CD4-positive, alpha-beta T cell treated with Interleukin-6 for 4 hours (primary cell): ENCODE measurements at regions not wholly inside any gene's neighbourhood (a gene's known extent, or its start where the extent isn't known, plus 50 kb on each side); places are given as distances from the start of the nearest gene placed in this dataset.

ENCODE experiments used
- DNase-seq: peaks from one replicate; pipeline ENCODE4 v3.0.0-alpha.2; 2020; ENCODE audit warnings: mixed read lengths

DNA sequence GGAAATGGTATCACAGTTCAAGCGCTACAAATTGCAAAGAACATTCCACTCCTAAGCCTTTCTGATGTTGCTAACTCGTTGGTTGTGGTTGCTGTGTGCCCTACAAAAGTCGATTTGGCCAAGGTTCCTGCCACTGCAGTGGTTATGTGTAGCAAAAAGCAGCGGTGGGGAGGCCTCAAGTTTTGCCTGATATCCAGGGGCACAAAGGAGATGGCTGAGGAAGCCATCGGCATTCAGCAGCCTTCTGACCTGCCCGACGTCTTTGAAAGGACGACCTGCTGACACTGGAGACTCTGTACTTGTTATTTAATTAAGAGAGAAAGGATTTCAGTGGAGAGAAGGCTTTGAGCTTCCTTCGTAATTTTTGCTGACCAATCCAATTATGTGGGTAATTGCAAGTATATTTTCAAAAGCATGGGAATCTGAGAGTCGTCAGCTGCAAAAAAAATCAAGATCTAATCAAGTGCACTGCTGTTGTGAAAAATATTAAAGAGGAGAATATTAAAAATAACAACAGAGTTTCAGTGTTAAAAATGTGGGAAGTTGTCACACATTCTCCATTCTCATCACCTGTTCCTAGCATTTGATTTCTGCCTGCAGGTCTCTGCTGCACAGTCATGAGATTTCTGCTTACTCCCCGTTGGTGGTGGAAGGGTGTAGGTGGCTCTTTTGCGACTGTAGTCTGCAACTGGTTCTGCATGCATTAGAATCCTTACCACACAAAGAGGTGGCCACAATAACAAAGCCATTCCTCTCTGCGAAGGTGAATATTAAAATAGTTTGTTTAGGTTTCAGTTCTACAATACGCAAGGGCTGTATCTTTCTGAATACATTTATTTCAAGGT lies 319.2 kb downstream of the IRX2 start:
- no peak for DNase-seq

DNA sequence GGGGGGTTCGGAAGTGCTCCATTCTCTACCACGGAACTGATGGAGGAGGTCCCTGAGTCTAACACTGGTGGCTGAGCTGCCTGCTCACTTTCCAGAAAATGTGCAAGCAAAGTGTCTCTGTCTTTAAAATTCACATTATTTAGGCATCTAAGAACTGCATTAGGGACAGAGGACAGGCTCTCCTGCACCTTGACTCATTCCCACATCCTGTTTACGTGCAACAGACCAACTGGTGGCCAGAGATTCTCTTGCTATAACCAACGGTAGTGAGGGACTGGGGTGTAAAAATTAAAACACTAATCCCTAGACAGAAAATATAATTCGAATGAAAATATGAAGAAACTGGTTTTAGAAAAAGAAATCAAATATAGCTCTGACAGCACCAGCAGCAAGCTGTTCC lies 320.9 kb downstream of the IRX2 start:
- no peak for DNase-seq

DNA sequence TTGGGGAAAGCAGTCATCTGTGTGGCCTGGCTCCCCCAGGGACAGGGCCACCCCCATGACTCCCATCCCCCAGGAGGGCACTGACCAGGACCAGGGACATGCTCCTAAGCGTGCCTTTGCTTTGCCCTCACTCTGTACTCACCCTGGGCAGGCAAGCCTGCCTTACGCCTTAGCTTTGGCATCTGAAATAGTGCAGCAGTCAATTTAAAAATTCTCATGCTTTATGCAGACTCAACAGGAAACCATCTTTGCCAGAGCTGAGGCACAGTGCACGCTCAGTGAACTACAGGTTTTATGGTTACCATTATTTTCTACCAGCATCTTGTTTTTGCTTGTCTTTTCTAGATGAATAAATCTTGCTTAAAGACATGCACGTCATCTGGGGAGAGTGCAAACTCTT lies 323.5 kb downstream of the IRX2 start:
- DNase-seq: no peak

DNA sequence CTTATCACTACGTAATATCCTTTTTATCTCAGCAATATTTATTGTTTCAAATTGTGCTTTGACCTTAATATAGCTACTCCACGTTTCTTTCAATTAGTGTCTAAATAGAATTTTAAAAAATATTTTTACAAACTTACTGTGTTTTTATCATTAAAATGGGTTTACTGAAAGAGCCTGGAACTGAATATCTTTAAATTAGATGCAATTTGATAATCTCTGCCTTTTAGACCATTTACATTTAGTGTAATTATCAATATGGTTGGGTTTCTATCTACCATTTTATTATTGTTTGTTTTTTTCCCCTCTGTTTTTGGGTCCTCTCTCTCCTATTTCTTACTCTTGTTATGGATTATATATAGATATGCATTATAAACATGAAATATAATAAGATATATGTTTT lies 327.8 kb downstream of the IRX2 start:
- DNase-seq: no peak

DNA sequence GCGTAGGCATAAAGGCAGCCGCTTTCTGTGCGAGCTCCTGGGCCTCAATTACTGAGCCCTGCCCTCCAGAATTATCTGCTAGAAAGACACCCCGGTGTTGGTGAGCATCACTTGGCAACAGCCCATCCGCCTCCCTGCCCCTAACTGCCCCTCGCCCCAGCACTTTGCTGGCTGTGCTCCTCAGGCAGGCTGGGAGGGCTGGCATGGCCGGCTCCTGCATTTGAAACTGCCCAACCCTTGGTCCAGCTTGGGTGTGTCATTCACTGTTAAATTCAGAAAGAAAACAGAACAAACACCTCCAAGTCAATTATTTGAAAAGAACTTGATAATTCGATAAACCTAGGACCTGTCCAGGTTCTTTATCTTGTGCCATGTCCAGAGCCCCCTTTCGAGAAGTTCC lies 334.2 kb downstream of the IRX2 start:
- DNase-seq: no peak

DNA sequence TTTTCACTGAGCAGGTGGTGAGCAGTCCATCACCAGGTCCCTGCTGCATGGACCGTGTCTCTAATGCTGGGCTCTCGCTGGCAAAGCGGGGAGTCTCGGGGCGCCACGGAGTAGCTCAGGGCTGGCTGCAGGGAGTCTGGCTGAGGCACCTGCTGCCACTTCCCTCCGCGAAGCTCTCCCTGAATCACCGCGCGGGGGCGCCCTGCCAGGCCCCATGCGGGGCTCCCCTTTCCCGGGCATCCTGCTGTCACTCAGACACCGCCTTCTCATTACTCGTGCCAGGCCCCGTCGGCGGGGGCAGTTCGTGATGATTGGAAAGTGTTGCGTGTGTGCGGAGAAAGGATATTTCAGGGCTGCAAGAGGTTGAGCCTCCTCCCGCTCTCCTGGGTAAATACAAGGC lies 335.8 kb downstream of the IRX2 start:
- DNase-seq: no peak

DNA sequence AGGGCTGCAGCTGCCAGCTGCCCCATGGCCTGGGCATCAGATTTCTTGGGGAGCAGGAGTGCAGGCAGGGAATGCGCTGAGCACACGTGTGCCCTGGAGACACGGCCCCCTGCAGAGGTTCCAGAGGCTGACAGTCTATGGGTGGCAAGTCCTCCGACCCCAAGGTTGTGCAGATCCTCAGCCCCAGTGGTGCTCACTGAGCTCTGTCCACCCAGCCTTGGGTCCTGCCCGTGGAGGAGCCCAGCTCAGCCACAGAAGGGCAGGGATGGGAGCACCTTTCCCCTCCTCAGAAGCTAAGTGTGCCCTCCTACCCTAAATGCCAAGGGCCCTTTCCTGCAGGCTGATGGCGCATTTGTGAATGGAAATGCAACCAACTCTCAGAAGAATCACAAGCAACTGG lies 341.0 kb downstream of the IRX2 start:
- DNase-seq: no peak

DNA sequence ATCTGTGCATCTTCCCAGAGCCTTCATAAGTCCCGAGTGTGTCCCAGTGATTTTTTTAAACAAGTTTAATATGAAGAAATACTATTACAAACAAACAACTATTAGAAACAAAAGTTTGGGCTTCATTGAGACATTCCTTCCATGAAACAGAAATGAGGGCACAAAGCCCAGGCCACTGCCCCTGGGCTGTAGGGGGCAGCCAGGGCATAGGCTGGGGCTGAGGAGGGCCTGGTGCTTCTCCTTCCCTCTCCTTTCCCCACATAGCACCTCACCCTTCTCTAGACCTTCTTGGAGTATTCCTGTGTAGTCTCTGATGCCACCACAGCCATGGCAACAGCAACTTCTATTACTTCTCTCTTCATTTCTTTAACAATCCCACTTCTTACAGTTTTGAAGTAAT lies 348.2 kb downstream of the IRX2 start:
- no peak for DNase-seq

DNA sequence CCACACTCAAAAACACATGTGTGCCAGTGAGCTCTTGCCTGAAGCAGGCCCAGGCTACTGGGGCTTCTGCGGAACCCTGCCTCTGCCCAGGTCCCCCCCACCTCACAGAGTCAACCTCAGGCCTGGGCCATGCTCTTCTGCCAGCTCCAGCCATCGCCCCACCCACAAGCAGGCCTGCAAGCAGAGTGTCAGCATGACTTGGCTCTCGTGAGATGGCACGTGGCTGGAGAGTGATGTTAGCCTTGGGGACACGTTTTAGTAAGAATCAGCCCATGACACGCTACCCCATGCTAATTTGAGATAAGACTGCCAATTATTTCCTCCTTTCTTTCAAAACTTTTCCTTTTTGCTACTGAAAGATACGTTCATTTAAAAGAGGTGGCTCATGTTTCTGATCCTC lies 351.7 kb downstream of the IRX2 start:
- no peak for DNase-seq

DNA sequence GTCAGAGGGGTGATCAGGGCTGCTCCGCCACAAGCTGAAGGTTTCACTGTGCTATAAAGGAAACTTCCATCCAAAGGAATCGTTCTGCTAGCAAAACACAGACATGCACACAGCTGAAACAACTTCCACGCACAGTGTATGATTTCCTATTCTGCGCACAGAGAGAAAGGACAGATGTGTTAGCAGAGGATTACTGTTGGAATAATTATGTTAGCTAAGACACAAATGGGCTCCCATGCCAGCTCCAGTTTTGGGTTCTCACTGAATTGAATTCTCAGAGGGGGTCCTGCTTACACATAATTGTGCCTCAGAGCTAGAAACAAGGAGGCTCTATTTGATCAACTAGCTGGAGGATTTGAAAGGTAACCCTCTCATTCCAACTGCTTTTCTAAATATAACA lies 352.4 kb downstream of the IRX2 start:
- no peak for DNase-seq

DNA sequence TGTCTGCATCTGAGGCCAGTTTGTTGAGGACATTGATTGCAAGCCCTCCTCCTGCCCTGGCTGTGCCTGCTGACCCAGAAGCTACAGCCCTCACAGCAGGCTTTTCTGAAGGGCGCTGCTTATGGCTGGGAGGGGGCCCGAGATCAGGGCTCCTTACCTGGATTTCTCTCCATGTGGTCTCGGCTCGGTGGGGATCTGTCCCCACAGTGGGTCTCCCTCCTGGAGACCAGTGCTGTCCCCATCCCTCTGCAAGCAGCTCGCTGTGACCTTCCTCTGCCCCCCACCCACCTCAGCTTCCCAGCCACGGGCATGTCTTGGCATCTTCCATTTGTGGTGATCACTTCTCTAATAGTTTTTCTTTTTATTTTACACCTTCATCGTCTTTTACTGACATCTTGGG lies 357.9 kb downstream of the IRX2 start:
- no peak for DNase-seq

DNA sequence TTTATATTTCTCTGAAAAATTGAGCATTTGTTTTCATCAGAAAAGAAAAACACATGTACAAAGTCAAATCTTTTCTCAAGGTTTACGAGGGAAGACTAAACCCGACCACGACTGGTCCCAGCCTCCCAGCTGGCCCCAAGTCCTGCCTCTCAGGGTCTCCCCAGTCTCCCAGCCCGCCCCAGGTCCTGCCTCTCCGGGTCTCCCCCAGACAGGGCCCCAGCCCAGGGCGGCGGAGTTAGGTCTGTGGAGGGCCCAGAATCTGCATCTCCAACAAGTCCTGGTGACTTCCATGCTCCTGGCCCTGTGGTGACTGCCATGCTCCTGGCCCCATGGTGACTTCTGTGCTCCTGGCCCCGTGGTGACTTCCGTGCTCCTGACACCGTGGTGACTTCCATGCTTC lies 359.9 kb downstream of the IRX2 start:
- no peak for DNase-seq

DNA sequence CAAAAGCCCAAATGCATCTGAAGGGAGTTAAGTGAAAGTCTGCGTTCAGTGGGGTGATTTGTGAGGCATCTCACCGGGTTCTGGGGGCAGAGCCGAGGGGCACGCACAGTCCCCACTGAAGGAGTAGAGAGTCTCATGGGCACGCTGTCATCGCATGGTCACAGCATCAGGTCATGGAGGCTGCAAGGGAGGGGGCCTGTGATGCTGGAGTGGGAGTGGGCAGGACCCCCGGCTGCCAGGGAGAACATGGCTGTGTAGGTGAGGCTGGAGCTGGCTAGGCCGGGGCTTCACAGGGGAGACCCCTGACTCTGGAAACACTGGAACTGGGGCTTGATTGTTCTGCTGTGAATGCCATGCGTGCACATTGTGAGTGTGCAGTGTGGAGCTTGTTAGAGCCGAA lies 360.5 kb downstream of the IRX2 start:
- DNase-seq: no peak

DNA sequence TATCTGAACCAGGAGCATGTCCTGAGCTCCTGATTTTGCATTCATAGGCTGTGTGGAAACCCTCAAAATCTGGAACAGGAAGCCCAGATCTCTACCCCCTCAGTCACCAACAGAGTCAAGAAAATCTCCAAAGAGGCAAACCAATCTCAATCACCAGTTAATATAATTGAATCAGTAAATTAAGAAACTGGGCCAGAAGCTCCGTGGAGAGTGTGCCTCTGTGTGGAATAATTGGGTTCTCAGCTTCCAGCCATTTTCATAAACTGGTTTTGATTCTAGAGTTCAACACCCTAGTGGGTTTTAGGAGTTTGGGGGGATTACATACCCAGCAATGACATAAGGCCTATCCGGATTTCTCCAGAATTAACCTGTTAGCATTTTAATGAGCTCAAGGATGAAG lies 362.9 kb downstream of the IRX2 start:
- no peak for DNase-seq

DNA sequence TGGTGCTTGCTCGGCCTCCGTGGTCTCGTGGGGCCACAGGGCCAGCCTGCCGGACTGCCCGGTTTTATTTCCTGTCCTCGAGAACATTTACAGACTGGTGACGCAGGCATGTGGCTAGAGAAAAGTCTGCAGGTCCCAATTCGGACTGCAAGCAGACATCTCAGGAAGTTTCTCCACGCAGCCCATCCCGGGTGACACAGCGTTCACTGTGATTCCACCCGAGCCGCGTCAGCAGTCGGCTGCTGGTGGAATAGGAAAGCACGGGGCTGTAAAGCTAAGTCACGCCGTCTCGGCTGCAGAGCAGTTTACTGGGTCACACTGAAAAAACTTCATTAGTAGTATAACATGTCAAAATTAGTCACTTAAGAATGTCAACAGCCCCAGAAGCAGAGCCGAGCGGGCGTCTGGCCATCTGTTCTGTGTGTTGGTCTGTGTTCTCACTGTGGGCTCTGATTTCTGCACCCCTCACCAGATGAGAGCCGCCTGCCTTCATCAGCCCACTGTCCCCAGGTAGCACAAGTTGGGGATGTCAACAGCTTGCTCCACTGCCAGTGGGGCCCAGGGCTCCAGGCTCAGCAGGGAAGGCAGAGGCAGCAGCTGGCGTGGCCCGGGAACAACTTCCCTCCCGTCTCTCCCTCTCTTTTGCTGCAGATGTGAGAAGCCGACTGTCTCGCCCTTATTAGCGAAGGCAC lies 363.7 kb downstream of the IRX2 start:
- DNase-seq: no peak

DNA sequence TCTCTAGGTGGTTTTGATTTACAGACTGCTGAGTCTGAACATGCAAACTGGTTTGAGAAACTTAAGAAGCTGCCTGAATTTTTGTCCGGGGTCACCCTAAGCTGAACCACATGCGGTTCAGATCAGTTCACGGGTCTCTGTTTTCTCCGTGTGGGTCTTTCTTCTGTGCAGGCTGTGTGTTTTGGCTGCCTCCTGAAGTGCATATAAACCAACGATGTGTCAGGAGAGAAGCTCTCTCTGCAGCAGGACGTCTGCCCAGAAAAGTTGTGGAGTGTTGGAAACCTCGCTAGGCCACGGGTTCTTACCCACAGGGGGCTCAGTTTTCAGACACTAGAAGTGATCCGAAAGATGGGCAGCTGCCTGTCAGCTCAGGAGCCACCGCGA lies 364.2 kb downstream of the IRX2 start:
- no peak for DNase-seq

DNA sequence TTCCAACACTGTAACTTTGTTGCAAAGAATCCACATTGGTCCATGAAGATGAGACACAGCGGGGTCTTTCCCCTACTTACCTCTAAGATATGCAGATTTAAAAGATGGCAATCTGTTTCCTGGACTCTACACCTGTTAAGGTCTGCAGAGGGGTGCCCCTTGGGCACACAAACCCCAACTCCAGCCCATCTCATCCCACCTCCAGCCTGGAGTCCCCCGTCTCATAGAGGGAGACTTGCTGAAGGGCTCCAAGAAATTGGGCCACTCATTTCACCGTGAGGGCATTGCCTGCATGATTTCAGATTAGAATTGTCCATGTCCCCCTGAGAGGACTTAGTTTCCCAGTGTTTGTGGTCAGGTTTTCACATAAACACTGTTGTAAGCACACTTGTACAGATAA lies 365.7 kb downstream of the IRX2 start:
- DNase-seq: no peak

DNA sequence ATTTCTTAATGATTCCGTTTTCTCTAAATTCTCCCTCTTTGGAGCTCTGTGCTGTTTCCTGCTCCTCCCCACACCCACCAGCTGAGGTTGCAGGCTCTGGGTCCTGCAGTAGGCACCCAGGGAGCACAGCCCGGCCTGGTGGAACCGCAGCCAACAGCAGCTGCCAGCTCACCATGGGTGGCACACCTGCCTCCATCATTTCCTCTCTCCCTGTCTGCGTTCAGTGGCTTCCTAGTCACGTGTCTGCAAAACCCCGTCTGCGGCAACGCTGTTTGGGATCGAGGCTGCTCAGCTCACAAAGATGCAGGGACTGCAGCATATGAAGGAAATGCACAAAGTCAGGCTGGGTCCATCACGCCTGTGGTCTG lies 367.8 kb downstream of the IRX2 start:
- DNase-seq: no peak

DNA sequence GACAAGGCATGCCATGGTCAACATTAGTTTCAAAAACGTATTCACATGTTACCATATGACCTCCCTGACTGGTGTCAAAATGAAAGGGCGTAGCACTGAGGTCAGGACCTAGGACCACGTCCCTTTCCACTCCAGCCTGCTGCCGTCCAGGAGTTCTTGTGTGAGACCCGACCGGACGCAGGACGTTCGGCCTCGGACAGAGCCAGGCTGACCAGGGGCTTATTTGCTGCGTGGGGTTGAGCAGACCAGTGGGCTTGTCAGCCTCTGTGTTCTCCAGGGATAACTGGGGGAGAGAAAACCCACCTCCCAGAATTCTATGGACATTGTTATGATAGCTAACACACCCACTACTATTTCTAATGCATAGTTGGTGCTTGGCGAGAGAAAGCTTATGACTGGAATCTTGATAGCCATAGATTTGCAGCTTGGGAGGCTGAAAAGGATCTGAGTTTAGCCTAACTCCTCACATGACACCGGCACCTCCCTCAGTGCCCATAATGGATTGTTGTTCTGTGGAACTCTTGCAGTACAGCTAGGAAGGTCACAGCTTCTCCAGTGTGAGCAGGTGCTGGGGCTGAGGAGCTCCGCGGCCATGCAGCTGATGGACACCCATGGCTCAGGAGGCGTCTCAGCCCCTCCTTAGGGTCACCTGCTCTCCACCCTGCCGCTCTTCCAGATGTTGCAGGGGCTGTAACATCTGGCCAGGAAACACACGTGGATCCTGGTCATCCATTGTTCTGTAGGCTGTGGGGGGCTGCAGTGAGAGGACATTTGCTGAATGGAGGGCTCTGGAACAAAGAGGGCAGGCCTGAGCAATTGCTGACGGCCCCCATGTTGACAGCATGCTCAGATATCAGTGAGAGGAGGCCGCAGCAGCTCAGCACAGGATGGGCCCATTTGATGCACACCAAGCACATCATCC lies 368.4 kb downstream of the IRX2 start:
- DNase-seq: no peak

DNA sequence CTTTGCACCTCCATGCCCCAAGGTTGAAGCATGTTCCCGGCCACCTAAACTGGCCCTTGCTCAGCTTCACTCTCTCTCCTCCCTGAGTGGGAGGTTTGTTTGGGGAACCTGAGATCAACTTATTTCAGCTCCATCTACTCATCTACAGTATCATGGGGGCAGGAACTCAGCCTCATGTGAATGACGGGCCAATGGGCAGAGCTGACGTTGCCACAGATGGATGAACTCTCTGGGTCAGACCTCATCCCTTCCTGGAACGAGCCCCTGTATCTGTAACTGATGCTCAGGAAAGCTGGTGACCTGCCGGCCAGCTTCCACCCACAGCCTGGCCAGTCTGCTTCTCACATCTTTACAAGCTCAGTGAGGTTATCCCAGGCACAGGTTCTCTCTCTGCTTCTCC lies 369.6 kb downstream of the IRX2 start:
- no peak for DNase-seq

DNA sequence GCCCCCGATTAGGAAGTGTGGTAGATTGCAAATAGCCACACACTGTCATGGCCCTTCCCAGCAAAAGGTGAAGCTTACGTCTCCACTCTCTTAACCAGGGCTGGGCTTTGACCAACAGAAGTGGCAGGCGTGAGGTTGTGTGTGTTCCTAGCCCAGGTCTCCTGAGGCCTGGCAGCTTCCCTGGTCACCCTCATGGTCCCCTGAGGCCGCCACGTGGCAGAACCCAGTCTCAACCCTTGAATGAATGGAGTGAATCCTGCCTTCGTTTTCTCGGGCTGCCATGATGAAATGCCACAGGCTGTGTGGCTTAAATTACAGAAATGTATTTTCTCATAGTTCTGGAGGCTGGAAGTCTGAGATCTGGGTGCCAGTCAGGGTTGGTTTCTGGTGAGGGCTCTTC lies 370.4 kb downstream of the IRX2 start:
- DNase-seq: no peak

DNA sequence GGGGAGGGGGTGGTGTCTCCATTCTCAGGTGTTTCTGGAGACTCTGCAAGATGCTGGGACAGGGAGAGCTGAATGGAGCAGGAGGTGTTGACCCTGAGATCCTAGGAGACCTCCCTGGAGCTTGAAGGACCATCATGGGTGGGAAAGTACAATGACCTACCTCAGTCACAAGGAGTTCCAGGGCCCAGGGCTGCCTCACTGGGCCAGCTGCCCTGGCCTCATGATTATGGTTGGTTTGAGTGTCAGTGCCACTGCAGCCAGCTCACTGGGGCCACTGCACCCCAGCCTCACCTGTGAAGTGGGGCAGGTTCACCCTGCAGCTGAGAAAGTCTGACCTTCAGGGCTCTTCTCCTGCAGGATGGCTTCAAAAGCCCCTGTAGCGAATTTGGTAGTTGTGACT lies 372.5 kb downstream of the IRX2 start:
- DNase-seq: no peak

DNA sequence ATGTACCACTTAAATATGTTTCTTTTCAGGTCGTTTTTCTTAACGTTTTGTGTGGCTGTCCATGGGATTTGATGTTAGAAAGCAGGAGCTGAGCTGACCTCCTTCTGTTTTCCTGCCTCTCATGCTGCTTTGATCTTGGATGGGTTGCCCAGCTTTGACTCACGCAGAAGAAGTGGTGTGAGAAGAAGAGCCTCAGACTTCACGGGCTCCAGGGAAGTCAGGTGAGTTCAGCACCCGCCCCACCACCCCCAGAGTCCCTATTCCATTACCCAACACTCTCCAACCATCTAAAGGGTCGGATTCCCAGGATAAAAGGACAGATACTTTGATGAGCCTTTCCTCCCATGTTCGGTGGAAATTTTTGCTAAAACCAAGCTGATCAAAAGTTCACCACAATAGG lies 373.4 kb downstream of the IRX2 start:
- DNase-seq: no peak

DNA sequence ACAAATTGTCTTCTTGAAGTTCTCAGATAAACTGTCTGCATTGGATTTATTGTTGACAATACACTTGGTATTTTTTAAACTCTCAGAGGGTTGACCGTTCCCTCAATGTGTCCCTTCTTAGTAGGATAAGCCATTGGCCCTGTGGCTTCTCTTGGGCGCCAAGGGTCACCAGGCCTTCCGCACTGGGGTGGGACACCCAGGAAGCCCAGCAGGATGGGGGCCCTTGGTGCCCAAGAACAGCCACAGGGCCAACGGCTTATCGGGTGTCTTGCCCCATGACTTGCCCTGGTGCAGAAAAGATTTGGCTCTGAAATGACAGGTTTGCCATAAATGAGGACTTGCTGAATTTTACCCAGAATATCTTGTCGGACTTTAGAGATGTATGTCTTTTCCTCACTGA lies 375.0 kb downstream of the IRX2 start:
- no peak for DNase-seq
